ENCODE measurements at regions not wholly inside any gene's neighbourhood (a gene's known extent, or its start where the extent isn't known, plus 50 kb on each side); places are given as distances from the start of the nearest gene placed in this dataset.

DNA sequence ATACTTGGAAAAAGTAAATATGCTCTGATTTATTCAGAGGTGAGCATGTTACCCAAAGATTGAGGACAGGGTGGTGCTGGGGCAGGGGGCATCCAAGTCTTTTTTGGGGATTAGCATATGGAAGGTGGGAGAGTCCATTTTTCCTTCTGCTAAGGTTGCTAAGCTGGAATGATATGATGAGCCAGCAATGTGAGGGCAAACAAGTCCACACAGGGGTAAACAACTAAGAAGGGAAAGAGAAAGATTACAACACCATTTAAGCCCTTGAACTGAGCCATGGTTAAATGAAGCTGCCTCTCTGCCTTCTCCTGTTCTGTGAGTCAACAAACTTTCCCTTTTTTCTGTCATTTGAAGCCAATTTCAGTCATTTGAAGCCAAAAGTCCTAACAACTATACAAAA, 89.0 kb downstream of the RPL22L1 start:
- Histone ChIP-seq H3K4me1 (ENCODE audit: insufficient read depth, low read length, poor library complexity, severe bottlenecking) (no peaks in the 10 kb centered on the region), H3K27ac (ENCODE audit: low read depth, low read length, poor library complexity, severe bottlenecking) (no peak overlapping the region), H3K4me3 (ENCODE audit: low read depth, low read length, poor library complexity, severe bottlenecking) (no peak overlapping the region), H3K9me3 (ENCODE audit: low read depth, low read length, poor library complexity, severe bottlenecking) (no peaks in the 10 kb centered on the region), H3K36me3 (ENCODE audit: insufficient read depth, low read length, poor library complexity, severe bottlenecking) (no peaks in the 10 kb centered on the region), H3K27me3 (replicated peaks; ENCODE audit: insufficient read depth, low read depth, low read length, poor library complexity) (peaks cover 15% of the 10 kb centered on the region)
- intact Hi-C loops (cut with micrococcal nuclease; ENCODE audit: unreplicated experiment) = no loop called here
- no TSS peak for BruUV-seq (replicated peaks)
- DNase-seq (ENCODE audit: low spot score) = no peak
- POLR2A ChIA-PET (ENCODE audit: low non-redundant PET) = no interaction called here
- no peak for TF ChIP-seq EZH2 (IDR thresholded peaks at IDR 0.05; ENCODE audit: borderline replicate concordance, low read depth, low read length, poor library complexity, severe bottlenecking)
- TF ChIP-seq, protein P1, sequence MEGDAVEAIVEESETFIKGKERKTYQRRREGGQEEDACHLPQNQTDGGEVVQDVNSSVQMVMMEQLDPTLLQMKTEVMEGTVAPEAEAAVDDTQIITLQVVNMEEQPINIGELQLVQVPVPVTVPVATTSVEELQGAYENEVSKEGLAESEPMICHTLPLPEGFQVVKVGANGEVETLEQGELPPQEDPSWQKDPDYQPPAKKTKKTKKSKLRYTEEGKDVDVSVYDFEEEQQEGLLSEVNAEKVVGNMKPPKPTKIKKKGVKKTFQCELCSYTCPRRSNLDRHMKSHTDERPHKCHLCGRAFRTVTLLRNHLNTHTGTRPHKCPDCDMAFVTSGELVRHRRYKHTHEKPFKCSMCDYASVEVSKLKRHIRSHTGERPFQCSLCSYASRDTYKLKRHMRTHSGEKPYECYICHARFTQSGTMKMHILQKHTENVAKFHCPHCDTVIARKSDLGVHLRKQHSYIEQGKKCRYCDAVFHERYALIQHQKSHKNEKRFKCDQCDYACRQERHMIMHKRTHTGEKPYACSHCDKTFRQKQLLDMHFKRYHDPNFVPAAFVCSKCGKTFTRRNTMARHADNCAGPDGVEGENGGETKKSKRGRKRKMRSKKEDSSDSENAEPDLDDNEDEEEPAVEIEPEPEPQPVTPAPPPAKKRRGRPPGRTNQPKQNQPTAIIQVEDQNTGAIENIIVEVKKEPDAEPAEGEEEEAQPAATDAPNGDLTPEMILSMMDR (conservative IDR thresholded peaks at IDR 0.05; ENCODE audit: low read depth, low read length) = no peak
- CTCF ChIA-PET = no interaction called here

DNA sequence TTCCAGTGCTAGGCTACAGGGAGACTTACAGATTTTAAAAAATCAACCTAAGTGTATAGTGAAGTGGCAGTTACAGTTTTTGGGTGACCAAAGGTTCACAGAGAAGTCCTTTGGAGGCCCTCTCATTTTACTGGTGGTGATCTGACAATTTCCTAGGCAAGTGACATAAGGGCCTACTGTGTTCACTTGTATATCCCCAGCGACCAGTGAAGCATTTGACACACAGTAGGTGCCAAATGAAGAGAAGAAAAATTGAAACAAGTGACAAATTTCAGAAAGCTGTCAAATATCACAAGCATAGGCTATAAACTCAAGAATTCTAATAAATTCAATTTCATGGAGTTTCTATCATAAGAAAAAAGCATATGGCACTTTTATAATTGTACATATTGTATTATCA, 89.5 kb downstream of the RPL22L1 start:
- ChIA-PET POLR2A (ENCODE audit: low non-redundant PET) (no interaction called here), CTCF (no interaction called here)
- H3K36me3 ChIP-seq (ENCODE audit: insufficient read depth, low read length, poor library complexity, severe bottlenecking) = no peaks in the 10 kb centered on the region
- DNase-seq (ENCODE audit: low spot score) = no peak
- H3K4me1 ChIP-seq (ENCODE audit: insufficient read depth, low read length, poor library complexity, severe bottlenecking) = no peaks in the 10 kb centered on the region
- H3K27me3 ChIP-seq (replicated peaks; ENCODE audit: insufficient read depth, low read depth, low read length, poor library complexity) = peaks cover 10% of the 10 kb centered on the region
- no TSS peak for BruUV-seq (replicated peaks)
- no peak overlapping the region for H3K27ac ChIP-seq (ENCODE audit: low read depth, low read length, poor library complexity, severe bottlenecking)
- no peaks in the 10 kb centered on the region for H3K9me3 ChIP-seq (ENCODE audit: low read depth, low read length, poor library complexity, severe bottlenecking)
- H3K4me3 ChIP-seq (ENCODE audit: low read depth, low read length, poor library complexity, severe bottlenecking) = no peak overlapping the region
- intact Hi-C loops (cut with micrococcal nuclease; ENCODE audit: unreplicated experiment) = no loop called here
- TF ChIP-seq, protein P1 (conservative IDR thresholded peaks at IDR 0.05; ENCODE audit: low read depth, low read length) = no peak
- TF ChIP-seq EZH2 (IDR thresholded peaks at IDR 0.05; ENCODE audit: borderline replicate concordance, low read depth, low read length, poor library complexity, severe bottlenecking) = no peak

DNA sequence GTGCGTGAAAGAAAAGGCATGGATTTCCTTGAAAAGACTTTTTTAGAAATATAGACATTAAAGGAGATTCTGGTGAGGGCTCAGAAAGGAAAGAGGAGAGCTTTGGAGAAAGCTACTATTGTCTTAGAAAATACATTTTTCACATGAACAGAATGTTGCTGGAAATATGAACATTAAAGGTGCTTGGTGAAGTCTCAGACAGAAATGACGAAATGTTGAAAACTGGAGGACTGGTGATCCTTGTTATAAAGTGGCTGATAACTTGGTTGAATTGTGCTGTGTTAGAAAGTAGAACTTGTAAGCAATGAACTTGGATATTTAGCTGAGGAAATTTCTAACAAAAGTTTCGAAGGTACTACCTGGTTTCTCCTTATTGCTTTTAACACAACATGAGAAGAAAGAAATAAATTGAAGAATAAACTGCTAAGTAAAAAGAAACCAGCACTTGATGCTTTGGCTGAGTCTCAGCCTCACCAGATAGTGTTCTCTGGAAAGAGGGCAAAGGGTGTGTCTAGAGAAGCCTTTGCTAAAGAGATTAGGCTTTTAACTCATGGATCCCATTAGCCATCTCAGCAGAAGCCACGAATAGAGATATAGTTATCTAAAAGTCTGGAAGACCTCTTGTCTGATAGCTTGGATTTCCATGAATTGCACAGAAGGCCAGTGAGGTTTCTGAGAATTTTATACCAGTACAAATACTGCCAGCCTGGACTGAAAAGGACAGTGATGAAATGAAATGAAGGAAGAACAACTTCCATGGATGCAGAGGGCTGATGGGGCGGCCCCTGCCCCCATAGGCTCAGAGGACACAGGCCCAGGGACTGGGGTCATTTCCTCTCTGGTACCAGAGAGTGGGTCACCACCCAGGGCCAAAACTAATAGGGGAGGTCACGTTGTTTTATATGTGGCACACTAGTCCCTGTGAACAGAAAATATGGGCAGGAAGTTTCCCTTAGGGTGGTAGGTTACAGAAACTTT, 91.5 kb downstream of the RPL22L1 start:
- CTCF ChIA-PET = no interaction called here
- no peak for DNase-seq (ENCODE audit: low spot score)
- no peaks in the 10 kb centered on the region for H3K36me3 ChIP-seq (ENCODE audit: insufficient read depth, low read length, poor library complexity, severe bottlenecking)
- intact Hi-C loops (cut with micrococcal nuclease; ENCODE audit: unreplicated experiment) = no loop called here
- H3K4me3 ChIP-seq (ENCODE audit: low read depth, low read length, poor library complexity, severe bottlenecking) = no peak overlapping the region
- peaks cover 1% of the 10 kb centered on the region for H3K27me3 ChIP-seq (replicated peaks; ENCODE audit: insufficient read depth, low read depth, low read length, poor library complexity)
- no peaks in the 10 kb centered on the region for H3K4me1 ChIP-seq (ENCODE audit: insufficient read depth, low read length, poor library complexity, severe bottlenecking)
- TF ChIP-seq, protein P1 (conservative IDR thresholded peaks at IDR 0.05; ENCODE audit: low read depth, low read length) = no peak
- TF ChIP-seq EZH2 (IDR thresholded peaks at IDR 0.05; ENCODE audit: borderline replicate concordance, low read depth, low read length, poor library complexity, severe bottlenecking) = no peak
- H3K27ac ChIP-seq (ENCODE audit: low read depth, low read length, poor library complexity, severe bottlenecking) = no peak overlapping the region
- POLR2A ChIA-PET (ENCODE audit: low non-redundant PET) = no interaction called here
- H3K9me3 ChIP-seq (ENCODE audit: low read depth, low read length, poor library complexity, severe bottlenecking) = no peaks in the 10 kb centered on the region
- BruUV-seq (replicated peaks) = no TSS peak

Measured in A673 (cell line).